Mucosa of descending colon (tissue), 3 donors: ENCODE measurements at regions not wholly inside any gene's neighbourhood (a gene's known extent, or its start where the extent isn't known, plus 50 kb on each side); places are given as distances from the start of the nearest gene placed in this dataset.

Experiments used
- ATAC-seq: fragments of 200-7000 bp; cut with Tn5 transposase; one replicate; pipeline ENCODE4 v1.9.1; 2020; ENCODE audit warnings: mild to moderate bottlenecking, moderate library complexity
- DNase-seq, 3 donors: peaks; one replicate each; pipeline ENCODE4 v3.0.0-alpha.2; 2020
- H3K36me3 ChIP-seq: fragments of 200-600 bp; one replicate; pipeline ENCODE4 v1.8.0; 2021; ENCODE audit warnings: low read depth, mild to moderate bottlenecking
- H3K4me1 ChIP-seq: fragments of 200-600 bp; one replicate; pipeline ENCODE4 v1.8.0; 2021; ENCODE audit warnings: low read depth, mild to moderate bottlenecking
- H3K4me3 ChIP-seq: fragments of 200-600 bp; one replicate; pipeline ENCODE4 v1.8.0; 2021; ENCODE audit warnings: mild to moderate bottlenecking
- H3K9me3 ChIP-seq: fragments of 200-600 bp; one replicate; pipeline ENCODE4 v1.8.0; 2021; ENCODE audit warnings: mild to moderate bottlenecking
- intact Hi-C, 2 donors: fragments of 100-400 bp; cut with DNase I in 1 of 2; cut with micrococcal nuclease in 1 of 2; formaldehyde crosslinking; loops; one replicate each; pipeline versions ENCODE4 v1.11.0 to v1.11.1; 2022; cut with DNase I, micrococcal nuclease
- TF ChIP-seq, protein P1 (sequence below): fragments of 200-600 bp; IDR thresholded peaks from one replicate; pipeline ENCODE4 v1.8.0; 2022; ENCODE audit warnings: antibody characterized with exemption, mild to moderate bottlenecking
- donor health status: DM: no; HTN: no; CAD: no; lungs with moderate emphysema.
- donor health status: DM: no; HTN: no; CAD: no.
- donor health status: DM: no; HTN: yes; CAD: no.

DNA sequence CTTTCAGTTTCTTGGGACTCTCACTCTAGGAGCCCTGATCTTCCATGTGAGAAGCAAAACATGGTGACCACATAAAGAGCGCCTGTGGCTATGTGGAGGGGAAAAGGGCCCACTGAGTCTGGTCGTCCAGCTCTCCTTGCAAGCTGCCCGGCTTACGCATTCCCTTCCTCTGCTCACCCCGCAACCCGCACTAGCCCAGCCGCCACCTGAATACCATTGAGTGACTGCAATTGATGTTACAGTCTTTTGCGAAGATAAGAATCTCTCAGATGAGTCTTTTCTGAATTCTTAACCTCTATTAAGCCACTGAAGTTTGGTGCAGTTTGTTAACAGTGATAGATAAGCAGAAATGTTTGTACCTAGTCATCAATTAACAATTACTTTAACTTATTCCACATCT lies 589.0 kb upstream of the DPPA4 start:
- TF ChIP-seq, protein P1, sequence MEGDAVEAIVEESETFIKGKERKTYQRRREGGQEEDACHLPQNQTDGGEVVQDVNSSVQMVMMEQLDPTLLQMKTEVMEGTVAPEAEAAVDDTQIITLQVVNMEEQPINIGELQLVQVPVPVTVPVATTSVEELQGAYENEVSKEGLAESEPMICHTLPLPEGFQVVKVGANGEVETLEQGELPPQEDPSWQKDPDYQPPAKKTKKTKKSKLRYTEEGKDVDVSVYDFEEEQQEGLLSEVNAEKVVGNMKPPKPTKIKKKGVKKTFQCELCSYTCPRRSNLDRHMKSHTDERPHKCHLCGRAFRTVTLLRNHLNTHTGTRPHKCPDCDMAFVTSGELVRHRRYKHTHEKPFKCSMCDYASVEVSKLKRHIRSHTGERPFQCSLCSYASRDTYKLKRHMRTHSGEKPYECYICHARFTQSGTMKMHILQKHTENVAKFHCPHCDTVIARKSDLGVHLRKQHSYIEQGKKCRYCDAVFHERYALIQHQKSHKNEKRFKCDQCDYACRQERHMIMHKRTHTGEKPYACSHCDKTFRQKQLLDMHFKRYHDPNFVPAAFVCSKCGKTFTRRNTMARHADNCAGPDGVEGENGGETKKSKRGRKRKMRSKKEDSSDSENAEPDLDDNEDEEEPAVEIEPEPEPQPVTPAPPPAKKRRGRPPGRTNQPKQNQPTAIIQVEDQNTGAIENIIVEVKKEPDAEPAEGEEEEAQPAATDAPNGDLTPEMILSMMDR: no peak
- H3K36me3 ChIP-seq: no peaks in the 10 kb centered on the region
- H3K9me3 ChIP-seq: no peaks in the 10 kb centered on the region
- no peaks in the 10 kb centered on the region for H3K4me1 ChIP-seq
- ATAC-seq (no peak), DNase-seq (no peak)
- no peak overlapping the region for H3K4me3 ChIP-seq
- intact Hi-C loops: no loop called here

DNA sequence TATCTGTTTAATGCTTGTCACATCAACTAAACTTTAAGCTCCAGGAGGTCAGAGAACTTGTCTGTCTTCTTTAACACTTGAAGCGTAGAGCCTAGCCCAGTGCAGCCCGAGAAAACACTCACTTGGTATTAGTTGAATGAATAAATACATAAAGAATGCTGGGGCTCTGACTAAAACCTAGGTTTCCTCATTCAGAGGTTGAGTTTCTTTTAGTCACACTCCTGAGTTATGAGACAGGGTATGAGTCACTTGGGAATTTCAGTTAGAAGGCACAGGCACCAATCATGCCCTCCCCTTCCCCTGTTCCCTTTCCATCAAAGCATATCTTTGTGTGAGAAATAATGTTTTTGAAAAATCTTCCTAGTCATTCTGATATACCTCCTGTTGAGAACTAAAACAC lies 589.8 kb upstream of the DPPA4 start:
- TF ChIP-seq, protein P1: no peak
- H3K4me1 ChIP-seq: no peaks in the 10 kb centered on the region
- no peaks in the 10 kb centered on the region for H3K36me3 ChIP-seq
- H3K9me3 ChIP-seq: no peaks in the 10 kb centered on the region
- no peak for ATAC-seq
- intact Hi-C loops: no loop called here
- no peak for DNase-seq
- no peak overlapping the region for H3K4me3 ChIP-seq

DNA sequence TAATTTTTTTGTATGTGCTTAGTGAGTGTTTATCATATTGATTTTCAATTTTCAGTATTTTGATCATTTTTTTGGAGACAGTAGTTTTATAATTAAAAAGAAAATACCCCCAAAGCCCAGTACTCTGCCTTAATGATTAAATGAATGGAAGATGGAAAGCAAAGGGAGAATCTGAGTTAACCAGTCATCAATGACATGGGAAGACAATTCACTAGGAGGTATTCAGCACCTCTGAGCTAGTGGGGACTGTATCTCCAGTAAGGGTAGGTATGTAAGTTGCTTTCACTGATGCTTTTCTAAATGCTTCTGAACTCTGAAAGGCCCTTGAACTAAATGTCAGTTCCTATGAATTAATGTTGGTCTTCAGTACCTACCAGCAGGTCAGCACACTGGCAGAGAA lies 590.4 kb upstream of the DPPA4 start:
- no peaks in the 10 kb centered on the region for H3K4me1 ChIP-seq
- H3K4me3 ChIP-seq: no peak overlapping the region
- ATAC-seq (no peak), DNase-seq (no peak)
- H3K36me3 ChIP-seq: no peaks in the 10 kb centered on the region
- no peaks in the 10 kb centered on the region for H3K9me3 ChIP-seq
- intact Hi-C loops: no loop called here
- TF ChIP-seq, protein P1: no peak

DNA sequence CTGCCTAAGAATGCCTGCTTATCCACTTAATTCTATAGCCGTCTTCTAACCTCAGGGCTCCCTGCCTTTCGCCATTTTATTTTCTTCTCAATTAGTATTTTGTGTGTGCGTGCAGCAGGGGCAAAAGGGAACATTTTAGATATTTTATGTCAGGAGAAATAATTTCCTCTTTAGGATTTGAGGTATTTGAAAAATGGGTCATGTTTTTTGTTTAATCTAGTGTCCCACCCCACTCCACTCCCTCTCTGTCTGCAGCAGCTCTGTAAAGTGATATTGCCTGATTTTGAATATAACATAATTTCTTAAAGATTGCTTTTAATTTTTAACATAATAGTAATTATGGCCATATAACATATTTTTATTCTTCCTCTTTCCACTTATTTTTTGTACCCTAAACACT lies 593.2 kb upstream of the DPPA4 start:
- no peak for ATAC-seq
- no peaks in the 10 kb centered on the region for H3K4me1 ChIP-seq
- TF ChIP-seq, protein P1: no peak
- H3K36me3 ChIP-seq: no peaks in the 10 kb centered on the region
- intact Hi-C loops: no loop called here
- no peaks in the 10 kb centered on the region for H3K9me3 ChIP-seq
- DNase-seq: no peak
- no peak overlapping the region for H3K4me3 ChIP-seq

DNA sequence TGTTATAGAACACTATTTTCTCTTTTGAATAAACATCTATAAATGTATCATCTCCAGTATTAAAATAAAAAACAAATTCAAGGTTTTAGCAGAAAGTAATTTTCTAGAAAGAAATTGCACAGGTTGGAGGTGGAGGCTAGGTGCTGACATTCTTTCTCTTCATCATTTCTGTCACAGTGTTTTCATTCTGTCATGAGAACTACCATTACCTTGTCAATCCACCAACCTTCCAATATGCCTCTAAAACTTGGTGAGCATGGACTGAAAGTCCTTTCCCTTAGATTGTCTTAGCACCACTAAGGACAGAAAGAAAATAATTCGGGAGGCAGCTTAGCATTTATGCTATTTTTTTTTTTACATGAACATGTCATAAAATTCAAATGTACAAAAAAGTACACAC lies 596.2 kb upstream of the DPPA4 start:
- TF ChIP-seq, protein P1: no peak
- Histone ChIP-seq H3K9me3 (no peaks in the 10 kb centered on the region), H3K4me1 (no peaks in the 10 kb centered on the region), H3K4me3 (no peak overlapping the region), H3K36me3 (no peaks in the 10 kb centered on the region)
- ATAC-seq (no peak), DNase-seq (no peak)
- intact Hi-C loops: no loop called here

DNA sequence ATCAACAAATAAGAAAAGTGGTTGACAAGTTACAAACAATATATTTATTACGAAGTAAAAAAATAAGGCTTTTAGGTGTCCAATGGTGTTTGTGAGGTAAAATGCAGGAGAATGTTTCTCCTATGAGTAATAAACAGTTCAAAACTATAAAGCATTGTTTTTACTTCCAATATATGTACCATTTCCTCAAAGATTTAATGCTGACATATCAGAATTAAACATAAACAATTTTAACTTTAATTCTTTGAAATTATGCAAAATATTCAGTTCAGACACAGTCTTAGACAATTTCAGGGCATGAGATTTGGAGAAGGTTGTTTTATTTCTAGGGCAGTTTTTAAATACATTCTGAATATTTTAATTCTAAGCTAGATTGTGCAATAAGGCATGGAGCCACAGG lies 602.5 kb upstream of the DPPA4 start:
- Histone ChIP-seq H3K4me1 (no peaks in the 10 kb centered on the region), H3K9me3 (no peaks in the 10 kb centered on the region), H3K4me3 (no peak overlapping the region), H3K36me3 (no peaks in the 10 kb centered on the region)
- DNase-seq (no peak), ATAC-seq (no peak)
- TF ChIP-seq, protein P1: no peak
- intact Hi-C loops: no loop called here
